Activated CD8-positive, alpha-beta T cell treated with anti-CD3 and anti-CD28 coated beads, Interleukin-2, amount 10 ng/mL, durations not matched to agents 7 days and 5 days (primary cell): ENCODE measurements at regions not wholly inside any gene's neighbourhood (a gene's known extent, or its start where the extent isn't known, plus 50 kb on each side); places are given as distances from the start of the nearest gene placed in this dataset.

ENCODE experiments used
- ATAC-seq: fragments of 150-1000 bp; cut with Tn5 transposase; one replicate; pipeline ENCODE4 v1.10.0; 2021; ENCODE audit warnings: moderate library complexity
- CTCF ChIA-PET: fragments of 350-600 bp; sonication (Branson Sonifier 250); formaldehyde crosslinking; loops from one replicate; lab custom pipeline; 2021; ENCODE audit warnings: antibody characterized with exemption; lab: Charles Lee
- POLR2A ChIA-PET: fragments of 350-600 bp; sonication (Branson Sonifier 250); formaldehyde crosslinking; loops from one replicate; lab custom pipeline; 2021; ENCODE audit warnings: antibody characterized with exemption; lab: Charles Lee
- DNase-seq: peaks from one replicate; pipeline ENCODE4 v3.0.0-alpha.2; 2020
- H3K27ac Mint-ChIP-seq: one replicate; pipeline ENCODE4 v1.8.0; 2021; ENCODE audit warnings: mild to moderate bottlenecking, mixed read lengths
- H3K27me3 Mint-ChIP-seq: one replicate; pipeline ENCODE4 v1.8.0; 2021; ENCODE audit warnings: low read depth, mixed read lengths
- H3K36me3 Mint-ChIP-seq: one replicate; pipeline ENCODE4 v1.8.0; 2021; ENCODE audit warnings: low read depth, mixed read lengths
- H3K4me1 Mint-ChIP-seq: one replicate; pipeline ENCODE4 v1.8.0; 2021; ENCODE audit warnings: low read depth, mixed read lengths
- H3K4me3 Mint-ChIP-seq: one replicate; pipeline ENCODE4 v1.8.0; 2021; ENCODE audit warnings: mild to moderate bottlenecking, mixed read lengths
- H3K9me3 Mint-ChIP-seq: one replicate; pipeline ENCODE4 v1.8.0; 2022; ENCODE audit warnings: mixed read lengths; ENCODE audit not compliant: insufficient read depth

DNA sequence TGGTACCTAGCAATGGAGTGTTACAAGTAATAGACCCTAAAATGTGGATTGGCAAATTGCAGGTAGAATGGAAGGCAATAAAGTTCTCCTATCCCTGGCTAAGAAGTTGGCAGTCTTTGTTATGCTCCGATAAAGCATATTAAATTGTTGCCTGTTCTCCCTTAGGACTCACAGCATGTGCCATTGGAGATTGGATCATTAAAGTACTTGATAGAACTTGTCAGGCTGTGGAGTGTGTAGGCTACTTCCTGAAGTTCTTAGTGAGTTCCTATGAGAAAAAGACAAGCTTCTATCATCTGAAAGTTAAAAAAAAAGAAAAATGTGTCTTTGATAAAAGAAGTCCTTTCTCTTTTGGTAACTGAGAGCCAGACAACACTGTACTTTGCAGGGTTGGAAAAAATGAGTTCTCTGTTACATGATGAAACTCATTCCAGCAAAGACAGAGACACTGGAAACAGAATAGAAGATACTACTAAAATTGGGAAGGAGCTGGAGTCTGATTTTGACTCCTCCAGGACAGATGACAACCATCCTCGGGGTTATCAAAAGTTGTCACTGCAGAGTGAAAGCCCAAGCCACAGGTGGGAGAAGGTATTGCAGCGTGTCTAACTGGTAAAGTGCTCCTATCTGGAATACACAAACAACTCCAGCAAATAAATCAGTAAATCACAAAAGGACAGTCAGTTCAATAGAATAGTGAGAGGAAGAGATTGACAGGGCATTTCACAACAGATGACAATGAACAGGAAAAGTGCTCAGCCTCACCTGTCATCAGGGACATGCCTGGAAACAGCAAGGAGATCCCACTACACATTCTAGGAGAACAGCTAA is 87.5 kb upstream of the WDR26 start:
- no peak for DNase-seq
- Mint-ChIP-seq H3K4me3 (no peak overlapping the region), H3K27ac (no peak overlapping the region), H3K36me3 (no peaks in the 10 kb centered on the region), H3K4me1 (no peaks in the 10 kb centered on the region), H3K27me3 (peaks cover 9% of the 10 kb centered on the region), H3K9me3 (no peaks in the 10 kb centered on the region)
- ChIA-PET POLR2A (no interaction called here), CTCF (interaction anchor here (4.1 kb wide), 1 partner anchor 9 kb away, joined by 18 read pairs; no protein-coding TSS in a partner anchor)
- ATAC-seq, result no peak

DNA sequence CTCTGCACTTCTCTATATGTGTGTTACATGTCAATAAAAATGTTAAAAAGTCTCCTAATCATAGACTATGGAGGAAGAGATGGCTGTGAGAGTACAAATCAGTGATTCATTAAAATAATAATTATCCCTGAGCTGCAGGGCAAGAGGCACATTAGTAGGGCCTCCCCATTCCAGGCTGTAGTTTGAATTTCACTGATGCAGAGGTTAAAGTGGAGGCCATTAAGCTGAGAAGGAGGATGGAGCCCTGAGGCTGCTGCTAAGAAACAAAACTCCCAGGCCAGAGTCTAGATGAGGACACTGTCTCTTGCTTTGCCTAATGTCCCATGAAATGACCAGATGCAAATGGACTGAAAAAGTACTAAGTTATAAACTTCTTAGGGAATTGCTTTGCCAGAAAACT is 89.1 kb upstream of the WDR26 start:
- H3K36me3 Mint-ChIP-seq, result no peaks in the 10 kb centered on the region
- ChIA-PET CTCF (interaction anchor here (4.1 kb wide), 1 partner anchor 10 kb away, joined by 18 read pairs; no protein-coding TSS in a partner anchor), POLR2A (no interaction called here)
- H3K27me3 Mint-ChIP-seq, result peaks cover 9% of the 10 kb centered on the region
- ATAC-seq (no peak), DNase-seq (no peak)
- no peak overlapping the region for H3K4me3 Mint-ChIP-seq
- H3K27ac Mint-ChIP-seq, result no peak overlapping the region
- H3K4me1 Mint-ChIP-seq, result no peaks in the 10 kb centered on the region
- no peaks in the 10 kb centered on the region for H3K9me3 Mint-ChIP-seq

DNA sequence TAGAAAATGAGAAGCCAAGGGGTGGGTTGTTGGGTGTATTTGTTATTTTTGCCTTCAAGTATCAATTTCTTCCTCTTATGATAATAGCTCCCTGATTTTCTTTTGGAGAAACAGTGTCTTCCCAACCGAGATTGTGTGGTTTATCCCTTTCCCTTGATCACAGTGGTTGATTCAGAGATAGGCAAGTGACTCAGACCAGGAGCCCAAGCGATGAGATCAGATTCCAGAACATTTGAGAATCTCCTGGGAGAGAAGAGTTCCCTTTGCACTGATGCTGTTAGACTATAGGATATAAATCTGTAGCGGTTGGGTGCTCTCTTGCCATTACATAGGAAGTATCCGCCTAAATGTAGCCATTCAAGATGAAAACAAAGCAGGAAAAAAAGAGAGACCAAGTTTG is 90.1 kb upstream of the WDR26 start:
- peaks cover 9% of the 10 kb centered on the region for H3K27me3 Mint-ChIP-seq
- DNase-seq (no peak), ATAC-seq (no peak)
- ChIA-PET POLR2A (no interaction called here), CTCF (interaction anchor here (0.7 to 4.1 kb wide), 4 partner anchors 10 to 398 kb away, joined by 3 to 18 read pairs (median 4); no protein-coding TSS in a partner anchor)
- no peak overlapping the region for H3K27ac Mint-ChIP-seq
- no peaks in the 10 kb centered on the region for H3K4me1 Mint-ChIP-seq
- H3K4me3 Mint-ChIP-seq, result no peak overlapping the region
- no peaks in the 10 kb centered on the region for H3K36me3 Mint-ChIP-seq
- H3K9me3 Mint-ChIP-seq, result no peaks in the 10 kb centered on the region

DNA sequence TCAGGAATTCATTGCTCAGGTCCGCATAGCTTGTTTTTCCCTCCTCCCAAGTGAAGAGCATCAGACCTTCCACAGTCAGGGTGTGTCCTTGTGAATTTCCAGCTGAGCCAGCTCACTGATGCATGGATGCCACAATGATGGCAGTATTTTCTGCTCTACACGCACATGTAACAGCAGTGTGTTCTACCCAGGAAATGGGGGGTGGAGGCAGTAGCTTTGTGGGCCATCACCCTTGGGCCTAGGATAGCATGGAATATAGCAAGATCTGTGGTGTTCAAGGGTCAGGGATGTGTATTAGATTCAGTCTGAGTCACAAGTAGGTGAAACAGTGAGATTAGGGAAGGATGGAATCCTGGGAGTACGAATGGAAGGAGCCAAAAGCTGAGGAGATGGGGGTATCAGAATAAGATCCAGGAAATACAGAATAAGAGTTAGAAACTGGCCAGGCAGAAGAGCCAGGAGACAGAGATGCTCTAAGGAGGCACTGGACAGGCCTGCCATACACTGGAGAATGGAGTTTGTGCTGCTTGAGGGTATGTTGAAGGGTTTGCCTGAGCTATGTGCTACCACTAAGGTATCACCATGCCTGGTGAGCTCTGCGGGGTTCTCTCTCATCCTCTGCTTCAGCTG is 90.6 kb upstream of the CNIH3 start:
- H3K9me3 Mint-ChIP-seq, result no peaks in the 10 kb centered on the region
- DNase-seq (no peak), ATAC-seq (no peak)
- no peak overlapping the region for H3K4me3 Mint-ChIP-seq
- ChIA-PET POLR2A (no interaction called here), CTCF (interaction anchor here (0.7 to 4.1 kb wide), 5 partner anchors 10 to 397 kb away, joined by 3 to 18 read pairs (median 3); no protein-coding TSS in a partner anchor)
- no peaks in the 10 kb centered on the region for H3K4me1 Mint-ChIP-seq
- H3K36me3 Mint-ChIP-seq, result no peaks in the 10 kb centered on the region
- H3K27me3 Mint-ChIP-seq, result peaks cover 9% of the 10 kb centered on the region
- no peak overlapping the region for H3K27ac Mint-ChIP-seq

DNA sequence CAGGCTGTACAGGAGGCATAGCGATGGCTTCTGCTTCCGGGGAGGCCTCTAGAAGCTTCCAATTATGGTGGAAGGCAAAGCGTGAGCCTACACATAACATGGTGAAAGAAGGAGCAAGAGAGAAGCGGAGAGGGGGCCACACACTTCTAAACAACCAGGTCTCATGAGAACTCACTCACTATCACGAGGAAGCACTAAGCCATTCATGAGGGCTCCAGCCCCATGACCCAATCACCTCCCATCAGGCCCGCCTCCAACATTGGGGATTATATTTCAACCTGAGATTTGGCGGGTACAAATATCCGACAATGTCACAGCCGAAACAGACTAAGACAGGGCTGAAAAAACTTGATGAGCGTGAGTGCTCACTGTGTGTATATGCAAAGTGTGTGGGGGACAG is 89.3 kb upstream of the CNIH3 start:
- CTCF ChIA-PET, result interaction anchor here (1.0 kb wide), 1 partner anchor 13 kb away, joined by 3 read pairs; no protein-coding TSS in a partner anchor

DNA sequence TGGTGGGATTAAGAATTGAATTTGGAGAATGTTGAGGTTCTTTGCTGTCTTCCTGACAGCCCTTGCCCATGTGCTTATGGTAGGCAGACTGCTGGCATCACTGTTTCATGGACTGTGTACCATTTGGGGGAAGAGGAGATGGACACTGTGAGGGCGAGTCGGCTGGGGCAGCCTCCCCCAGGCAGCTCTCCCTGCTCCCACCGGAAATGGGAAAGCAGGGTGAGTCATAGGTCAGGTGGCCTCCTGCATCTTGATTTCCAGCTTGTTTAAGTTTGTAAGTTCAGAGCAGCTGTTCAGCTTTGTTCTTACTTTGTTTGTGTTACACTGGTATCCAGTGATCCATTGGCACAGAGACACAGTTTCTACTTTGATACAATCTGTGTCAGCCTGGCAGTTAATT is 87.2 kb upstream of the CNIH3 start:
- H3K27ac Mint-ChIP-seq, result no peak overlapping the region
- H3K9me3 Mint-ChIP-seq, result no peaks in the 10 kb centered on the region
- DNase-seq, result no peak
- peaks cover 8% of the 10 kb centered on the region for H3K27me3 Mint-ChIP-seq
- no peaks in the 10 kb centered on the region for H3K4me1 Mint-ChIP-seq
- no peaks in the 10 kb centered on the region for H3K36me3 Mint-ChIP-seq
- no peak for ATAC-seq
- no peak overlapping the region for H3K4me3 Mint-ChIP-seq
- CTCF ChIA-PET, result interaction anchor here (2.0 kb wide), 1 partner anchor 14 kb away, joined by 9 read pairs; no protein-coding TSS in a partner anchor
- POLR2A ChIA-PET, result no interaction called here

More for the DNA sequence above, 89.3 kb upstream of the CNIH3 start:
- no peaks in the 10 kb centered on the region for H3K4me1 Mint-ChIP-seq
- H3K27me3 Mint-ChIP-seq, result peaks cover 9% of the 10 kb centered on the region
- no peak for ATAC-seq
- H3K4me3 Mint-ChIP-seq, result no peak overlapping the region
- DNase-seq, result no peak
- no peaks in the 10 kb centered on the region for H3K9me3 Mint-ChIP-seq
- POLR2A ChIA-PET, result no interaction called here
- no peaks in the 10 kb centered on the region for H3K36me3 Mint-ChIP-seq
- no peak overlapping the region for H3K27ac Mint-ChIP-seq

DNA sequence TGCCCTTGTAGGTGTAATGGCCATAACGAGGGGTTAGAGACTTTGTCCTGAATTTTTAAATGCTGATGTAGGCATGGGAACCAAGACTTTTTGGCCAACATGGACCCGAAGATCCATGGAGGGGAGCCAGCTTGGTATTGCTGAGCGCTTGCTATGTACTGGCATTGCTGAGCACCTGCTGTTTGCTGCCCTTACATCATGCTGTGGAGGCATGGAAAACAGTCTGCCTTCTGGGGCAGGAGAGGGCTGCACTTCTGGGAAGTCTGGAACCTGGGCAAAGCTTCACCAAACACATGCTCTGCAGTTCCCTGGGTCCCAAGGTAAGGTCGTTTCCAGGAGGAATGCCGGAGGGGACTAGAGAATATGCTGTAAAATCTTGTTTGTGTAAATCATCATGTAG is 86.3 kb upstream of the CNIH3 start:
- ATAC-seq (no peak), DNase-seq (no peak)
- CTCF ChIA-PET, result interaction anchor here (1.0 kb wide), 1 partner anchor 322 kb away, joined by 3 read pairs; no protein-coding TSS in a partner anchor
- Mint-ChIP-seq H3K36me3 (no peaks in the 10 kb centered on the region), H3K27ac (no peak overlapping the region), H3K4me3 (no peak overlapping the region), H3K27me3 (peaks cover 4% of the 10 kb centered on the region), H3K9me3 (no peaks in the 10 kb centered on the region), H3K4me1 (no peaks in the 10 kb centered on the region)
- POLR2A ChIA-PET, result no interaction called here

DNA sequence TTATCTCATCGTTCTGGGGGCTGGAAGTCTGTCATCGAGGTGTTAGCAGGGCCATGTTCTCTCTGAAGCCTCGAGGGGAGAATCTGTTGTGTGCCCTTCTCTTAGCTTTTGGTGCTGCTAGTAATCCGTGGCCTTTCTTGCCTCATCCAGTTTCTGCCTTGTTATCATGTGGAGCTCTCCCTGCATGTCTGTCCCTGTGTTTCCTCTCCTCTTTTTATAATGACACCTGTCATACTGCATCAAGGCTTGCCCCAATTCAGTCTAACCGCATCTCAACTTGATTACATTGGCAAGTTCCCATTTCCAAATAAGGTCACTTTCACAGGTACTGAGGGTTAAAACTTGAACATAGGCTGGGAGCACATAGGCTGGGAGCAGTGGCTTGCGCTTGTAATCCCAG is 82.6 kb upstream of the CNIH3 start:
- no peaks in the 10 kb centered on the region for H3K36me3 Mint-ChIP-seq
- H3K4me3 Mint-ChIP-seq, result no peak overlapping the region
- peaks cover 13% of the 10 kb centered on the region for H3K27me3 Mint-ChIP-seq
- no peaks in the 10 kb centered on the region for H3K9me3 Mint-ChIP-seq
- CTCF ChIA-PET, result no interaction called here
- H3K4me1 Mint-ChIP-seq, result no peaks in the 10 kb centered on the region
- DNase-seq, result no peak
- no peak for ATAC-seq
- H3K27ac Mint-ChIP-seq, result no peak overlapping the region
- POLR2A ChIA-PET, result no interaction called here

DNA sequence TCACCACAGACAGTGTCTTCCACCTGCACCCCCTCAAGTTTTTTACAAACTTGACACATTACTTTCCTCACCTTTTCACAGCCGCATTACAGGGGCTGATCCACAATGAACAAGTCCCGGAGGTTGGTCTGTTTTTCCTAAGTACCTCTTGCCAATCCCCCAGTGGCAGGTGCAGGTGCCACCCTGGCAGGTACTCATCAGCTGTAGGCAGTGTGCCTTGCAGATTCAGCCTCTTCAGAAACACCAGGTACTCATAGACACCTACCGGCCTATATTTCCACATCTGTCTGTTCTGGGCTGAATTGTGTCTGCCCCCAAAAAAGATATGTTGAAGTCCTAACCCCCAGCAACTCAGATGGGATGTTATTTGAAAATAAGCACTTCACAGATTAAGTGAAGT is 81.4 kb upstream of the CNIH3 start:
- DNase-seq (no peak), ATAC-seq (no peak)
- H3K27me3 Mint-ChIP-seq, result peaks cover 22% of the 10 kb centered on the region
- ChIA-PET POLR2A (no interaction called here), CTCF (no interaction called here)
- H3K36me3 Mint-ChIP-seq, result no peaks in the 10 kb centered on the region
- no peak overlapping the region for H3K4me3 Mint-ChIP-seq
- no peaks in the 10 kb centered on the region for H3K9me3 Mint-ChIP-seq
- H3K4me1 Mint-ChIP-seq, result no peaks in the 10 kb centered on the region
- H3K27ac Mint-ChIP-seq, result no peak overlapping the region

DNA sequence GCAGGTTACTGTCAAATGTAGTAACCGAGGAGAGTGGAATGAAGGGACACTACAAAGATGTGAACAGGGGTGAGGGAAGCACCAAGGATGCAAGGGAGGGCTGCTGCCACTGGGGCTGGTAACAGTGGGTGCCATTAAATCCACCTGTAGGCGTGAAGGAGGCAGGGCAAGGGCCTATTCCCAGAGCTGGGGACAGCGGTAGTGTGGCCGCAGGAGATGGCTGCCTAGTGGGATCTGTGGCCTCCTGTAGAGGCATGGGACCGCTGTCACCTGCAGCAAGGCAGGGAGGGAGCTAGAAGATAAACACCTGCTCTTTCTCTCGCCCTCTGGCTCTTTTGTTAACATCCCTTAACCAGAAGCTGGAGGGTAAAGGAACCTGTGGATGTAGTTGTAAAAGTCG is 80.5 kb upstream of the CNIH3 start:
- no peak for ATAC-seq
- H3K9me3 Mint-ChIP-seq, result no peaks in the 10 kb centered on the region
- no peak for DNase-seq
- H3K27ac Mint-ChIP-seq, result no peak overlapping the region
- H3K4me3 Mint-ChIP-seq, result no peak overlapping the region
- no peaks in the 10 kb centered on the region for H3K4me1 Mint-ChIP-seq
- H3K27me3 Mint-ChIP-seq, result peaks cover 22% of the 10 kb centered on the region
- H3K36me3 Mint-ChIP-seq, result no peaks in the 10 kb centered on the region
- ChIA-PET CTCF (interaction anchor here (1.0 kb wide), 1 partner anchor 22 kb away, joined by 3 read pairs; no protein-coding TSS in a partner anchor), POLR2A (no interaction called here)

DNA sequence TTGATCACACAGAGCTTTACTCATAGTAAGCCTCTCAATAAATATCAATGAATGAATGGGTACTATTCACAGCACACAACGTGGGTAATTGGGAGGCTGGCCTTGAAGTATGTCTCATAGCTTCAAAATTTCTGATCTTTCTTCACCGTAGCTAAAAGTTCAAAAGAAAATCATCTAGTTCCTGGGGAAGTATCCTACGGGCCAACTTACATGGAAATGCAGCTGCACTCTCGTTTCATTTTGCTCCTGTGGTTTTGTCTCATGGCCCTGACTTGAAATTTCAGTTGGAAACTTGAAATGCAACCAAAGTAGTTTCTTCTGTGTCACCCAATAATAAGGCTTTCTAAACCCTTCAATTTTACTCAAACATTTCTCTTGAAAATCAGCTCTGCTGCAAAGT is 76.1 kb upstream of the CNIH3 start:
- Mint-ChIP-seq H3K27me3 (peaks cover 18% of the 10 kb centered on the region), H3K4me1 (peaks cover 20% of the 10 kb centered on the region), H3K27ac (no peak overlapping the region), H3K9me3 (no peaks in the 10 kb centered on the region), H3K36me3 (no peaks in the 10 kb centered on the region), H3K4me3 (no peak overlapping the region)
- ATAC-seq, result no peak
- ChIA-PET CTCF (interaction anchor here (1.0 to 1.8 kb wide), 3 partner anchors 26 to 383 kb away, joined by 3 to 4 read pairs (median 3); no protein-coding TSS in a partner anchor), POLR2A (no interaction called here)
- DNase-seq, result no peak

DNA sequence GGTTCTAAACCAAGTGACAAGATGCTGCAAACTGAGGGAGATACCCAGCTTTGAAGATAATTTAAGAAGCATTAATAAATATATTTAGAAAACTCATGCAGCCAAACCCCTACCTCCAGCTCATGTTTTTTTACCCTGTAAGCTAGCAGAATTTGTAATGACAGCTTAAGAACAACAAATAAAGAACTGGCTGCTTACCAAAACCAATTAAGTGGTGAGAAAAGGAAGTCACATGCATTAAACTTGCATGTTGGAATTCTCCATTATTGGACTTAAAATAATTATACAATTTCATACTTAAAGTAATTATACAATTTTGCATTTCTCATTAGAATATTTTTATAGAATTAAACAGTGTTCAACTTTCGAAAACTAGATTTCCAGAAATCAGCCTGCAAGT is 75.6 kb upstream of the CNIH3 start:
- Mint-ChIP-seq H3K4me1 (peaks cover 20% of the 10 kb centered on the region), H3K4me3 (no peak overlapping the region), H3K27ac (no peak overlapping the region), H3K27me3 (peaks cover 17% of the 10 kb centered on the region), H3K9me3 (no peaks in the 10 kb centered on the region), H3K36me3 (no peaks in the 10 kb centered on the region)
- ChIA-PET POLR2A (no interaction called here), CTCF (interaction anchor here (1.0 to 1.8 kb wide), 3 partner anchors 27 to 382 kb away, joined by 3 to 4 read pairs (median 3); no protein-coding TSS in a partner anchor)
- DNase-seq (no peak), ATAC-seq (no peak)
